GM19467 (cell line): ENCODE measurements at regions not wholly inside any gene's neighbourhood (a gene's known extent, or its start where the extent isn't known, plus 50 kb on each side); places are given as distances from the start of the nearest gene placed in this dataset.

ENCODE experiments used
- ATAC-seq: cut with Tn5 transposase; IDR thresholded peaks from one replicate; pipeline ENCODE4 v1.9.1; 2021; ENCODE audit warnings: mild to moderate bottlenecking, moderate library complexity; ENCODE audit not compliant: unreplicated experiment

DNA sequence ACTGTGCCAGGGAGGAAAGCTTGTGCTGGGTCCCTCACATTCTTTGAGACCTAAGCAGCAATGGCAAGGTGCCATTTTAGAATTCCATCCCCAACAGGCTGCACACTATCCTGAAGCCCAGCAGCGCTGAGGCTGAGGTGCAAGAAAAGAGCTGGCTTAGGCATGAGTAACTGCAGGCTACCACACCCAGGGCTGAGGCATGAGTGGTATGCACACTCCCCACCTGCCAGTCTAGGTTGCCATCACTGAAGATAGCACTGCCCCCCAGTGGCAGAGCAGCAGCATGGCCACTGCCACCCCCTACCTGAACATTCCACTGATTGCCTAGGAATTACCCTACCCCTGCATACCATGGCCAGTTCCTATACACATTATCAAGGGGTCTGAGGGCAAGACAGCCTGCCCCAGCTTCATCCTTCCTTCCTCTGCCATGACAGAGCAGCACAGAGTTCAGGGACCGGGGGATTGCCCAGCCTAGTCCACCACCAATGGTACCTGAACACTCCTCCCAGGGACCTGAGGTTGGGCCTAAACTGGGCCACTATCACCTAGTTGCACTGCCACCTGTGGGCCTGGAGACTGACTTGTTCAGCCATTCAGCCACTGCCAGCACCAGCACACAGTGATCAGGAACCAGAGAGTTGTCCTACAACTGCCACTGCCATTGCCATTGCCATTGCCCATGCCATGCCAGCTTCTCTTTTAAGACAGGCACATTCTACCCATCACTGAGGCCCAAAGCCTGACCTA is 129.8 kb downstream of the SATB1 start:
- peak; percentile 99 for ATAC-seq

DNA sequence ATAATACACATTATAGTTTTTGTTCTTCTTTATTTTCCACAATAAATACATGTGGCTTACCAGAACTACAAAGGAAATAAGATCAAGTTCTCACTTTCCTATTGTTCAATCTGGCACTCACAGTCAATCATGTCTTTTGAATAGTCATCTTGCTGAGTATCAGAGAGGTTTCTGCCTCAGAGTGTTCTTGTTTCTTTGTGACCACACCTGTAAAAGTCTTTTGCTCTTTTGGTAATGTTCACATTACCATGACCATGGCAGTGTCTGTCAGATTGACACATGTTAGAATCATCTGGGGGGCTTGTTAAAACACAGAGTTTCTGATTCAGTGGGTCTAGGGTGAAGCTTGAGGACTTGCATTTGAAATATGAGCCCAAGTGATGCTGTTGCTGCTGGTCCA is 135.0 kb downstream of the SATB1 start:
- ATAC-seq = no peak

DNA sequence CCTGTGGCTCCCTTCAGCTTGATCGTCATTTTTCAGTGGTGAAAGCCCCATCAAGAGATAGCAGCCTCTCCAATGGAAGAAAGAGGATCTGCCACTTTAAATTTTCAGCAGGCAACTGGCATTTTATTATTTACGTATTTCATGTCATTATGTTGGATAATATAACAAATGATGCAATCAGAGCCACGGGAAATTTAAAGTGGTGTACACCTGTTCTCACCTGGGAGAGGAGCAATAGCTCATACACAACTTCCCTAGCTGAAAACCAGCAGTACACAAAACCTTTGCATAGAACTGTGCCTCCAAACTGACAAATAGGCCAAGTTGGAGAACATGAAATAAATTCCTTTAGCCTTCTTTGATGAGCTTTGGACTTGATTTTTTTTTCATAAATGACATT is 136.9 kb downstream of the SATB1 start:
- no peak for ATAC-seq

DNA sequence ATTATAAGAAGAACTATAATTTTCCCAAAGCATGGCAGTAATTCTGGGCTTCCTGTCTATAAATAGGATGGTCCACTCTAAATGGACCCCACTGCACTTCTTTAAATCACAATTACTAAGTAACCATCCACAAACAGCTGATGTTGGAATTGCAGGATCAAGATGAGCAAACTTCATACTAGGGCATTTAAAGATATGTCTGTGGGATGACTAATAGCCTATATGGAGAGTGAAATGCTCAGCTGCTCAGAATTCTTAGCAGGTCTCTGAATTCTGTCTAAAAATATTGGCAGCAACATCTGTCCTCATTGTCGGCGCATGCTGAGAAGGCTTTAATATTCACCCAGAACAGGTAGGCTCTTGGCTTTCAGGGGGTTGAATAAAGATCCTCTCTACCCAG is 140.4 kb downstream of the SATB1 start:
- ATAC-seq = no peak

DNA sequence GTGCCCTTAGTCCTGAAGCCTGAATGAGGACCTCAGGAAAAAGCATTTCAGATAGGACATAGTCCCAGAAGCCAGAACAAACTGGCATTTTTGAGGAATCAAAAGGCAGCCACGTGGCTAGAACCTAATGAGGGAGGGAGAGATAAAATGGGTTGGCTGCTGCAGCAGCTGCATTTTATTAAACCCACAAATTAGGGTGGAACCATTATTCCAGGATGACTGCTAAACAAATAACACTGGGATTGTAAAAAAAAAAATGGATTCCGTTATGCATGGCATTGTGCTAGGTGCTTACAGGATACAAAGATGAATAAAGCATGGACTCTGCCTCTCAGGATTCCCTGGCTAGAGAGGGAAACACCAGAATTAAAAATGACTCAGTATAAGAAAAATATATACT is 141.5 kb downstream of the SATB1 start:
- no peak for ATAC-seq

DNA sequence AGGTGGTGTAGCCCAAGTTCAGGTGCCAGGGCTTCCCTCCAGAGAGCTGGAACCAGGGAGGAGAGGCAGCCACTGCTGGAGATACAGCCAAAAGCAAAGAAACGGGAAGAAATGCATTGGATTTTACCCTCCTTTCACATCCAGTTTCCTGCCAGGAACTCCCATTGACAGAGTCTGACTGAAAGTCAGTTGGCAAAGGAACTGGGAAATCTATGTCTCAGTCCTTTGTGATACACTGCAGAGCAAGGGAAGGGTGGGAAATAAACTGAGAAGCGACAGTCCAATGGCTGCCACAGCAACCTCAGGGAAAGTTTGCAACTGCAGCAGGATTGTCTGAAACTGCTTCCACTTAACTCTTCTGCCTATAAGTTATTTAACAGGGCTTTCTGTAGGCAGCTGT is 142.6 kb downstream of the SATB1 start:
- no peak for ATAC-seq

DNA sequence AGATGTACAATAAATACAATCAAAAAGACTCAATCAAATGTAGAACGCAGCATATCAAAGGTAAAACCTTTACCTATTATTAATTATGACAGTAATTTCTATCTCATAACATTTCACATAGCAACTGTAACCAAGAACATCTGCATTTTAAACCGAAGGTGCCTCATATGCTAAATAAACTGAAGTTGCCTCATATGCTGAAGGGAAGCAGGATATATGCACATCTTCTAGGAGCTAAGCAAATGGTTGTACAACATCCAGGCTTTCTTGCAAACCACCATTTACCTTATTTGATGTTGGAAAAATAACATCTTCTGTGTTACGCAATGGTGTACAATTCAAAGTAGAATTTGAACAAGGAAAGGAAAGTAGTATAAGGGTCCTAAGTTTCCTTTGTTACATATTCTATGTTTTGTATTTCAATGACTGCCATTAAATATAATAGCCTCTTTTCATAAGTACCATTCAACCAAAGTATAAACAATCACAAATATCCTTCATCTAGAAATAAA is 145.9 kb downstream of the SATB1 start:
- no peak for ATAC-seq

DNA sequence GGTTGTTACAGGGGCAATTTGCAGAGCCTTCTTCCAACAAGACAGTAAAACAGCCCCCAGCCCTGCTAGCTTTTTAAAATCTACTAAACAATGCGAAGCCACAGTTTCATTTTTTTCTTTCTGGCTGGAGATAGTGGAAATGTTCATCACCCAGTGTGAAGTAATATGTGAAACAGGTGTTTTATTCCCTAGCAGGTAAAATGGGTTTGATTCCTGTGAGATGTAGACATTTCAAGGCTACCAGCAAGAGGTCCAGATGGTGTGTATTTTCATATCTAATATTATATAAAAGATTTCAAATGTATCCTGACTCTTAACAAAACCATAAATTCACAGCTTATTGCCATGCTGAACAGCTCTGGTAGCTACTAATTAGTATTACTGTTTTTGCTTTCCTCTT is 160.3 kb downstream of the SATB1 start:
- ATAC-seq = no peak

DNA sequence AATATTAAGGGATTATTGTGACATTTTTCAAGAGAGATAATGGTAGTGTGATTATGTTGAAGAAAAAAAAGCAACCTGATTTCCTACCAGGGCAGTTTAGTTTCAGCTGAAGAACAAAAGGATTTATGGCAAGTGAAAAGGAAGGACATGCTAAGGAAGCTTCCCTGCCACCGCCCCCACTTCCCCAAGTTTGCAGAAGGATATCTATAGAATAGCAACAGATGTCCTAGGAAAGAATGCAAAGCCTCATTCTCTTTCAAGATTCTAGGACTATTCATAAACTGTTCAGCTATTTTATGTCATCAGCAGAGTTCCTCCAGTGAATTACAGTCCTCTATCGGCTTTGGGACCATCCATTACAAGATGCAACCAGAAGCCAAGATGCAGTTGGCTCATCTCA is 160.8 kb downstream of the SATB1 start:
- ATAC-seq = no peak

DNA sequence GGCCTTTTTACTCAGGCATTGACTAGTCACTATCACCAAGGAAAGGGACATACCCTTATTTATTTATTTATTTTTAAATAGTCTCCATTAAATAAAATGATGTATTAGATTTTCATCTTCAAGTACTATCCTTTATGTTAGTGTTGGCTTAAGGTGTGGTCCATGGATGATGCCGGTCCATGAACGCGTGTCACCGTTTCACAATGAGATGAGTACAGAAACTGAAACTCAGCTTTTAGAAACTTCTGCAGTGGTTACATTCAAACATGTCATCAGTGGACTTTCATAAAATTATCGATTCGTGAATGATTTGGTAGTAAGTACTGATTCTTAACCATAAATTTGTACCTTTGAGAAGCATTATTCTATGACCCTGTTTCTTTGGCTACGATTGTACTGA is 166.6 kb downstream of the SATB1 start:
- peak; percentile 80 for ATAC-seq

DNA sequence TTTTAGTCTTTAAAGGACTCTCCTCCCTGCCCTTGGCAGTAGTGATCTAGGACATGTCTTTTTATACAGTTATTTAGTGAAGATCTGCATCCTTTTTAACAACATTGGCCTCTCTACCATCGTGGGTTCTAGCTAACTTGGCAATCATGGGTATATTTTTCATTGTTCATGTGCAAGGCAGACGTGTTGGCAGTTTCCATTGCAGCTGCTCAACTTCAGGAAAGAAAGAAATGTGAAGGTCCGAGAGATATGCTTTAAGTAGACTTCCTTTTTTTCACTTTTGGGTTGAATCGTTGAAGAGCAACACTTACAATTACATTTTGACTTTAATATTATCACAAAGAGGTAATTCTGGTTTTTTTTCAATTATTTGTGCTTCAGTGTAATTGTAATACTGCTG is 172.6 kb downstream of the SATB1 start:
- no peak for ATAC-seq

DNA sequence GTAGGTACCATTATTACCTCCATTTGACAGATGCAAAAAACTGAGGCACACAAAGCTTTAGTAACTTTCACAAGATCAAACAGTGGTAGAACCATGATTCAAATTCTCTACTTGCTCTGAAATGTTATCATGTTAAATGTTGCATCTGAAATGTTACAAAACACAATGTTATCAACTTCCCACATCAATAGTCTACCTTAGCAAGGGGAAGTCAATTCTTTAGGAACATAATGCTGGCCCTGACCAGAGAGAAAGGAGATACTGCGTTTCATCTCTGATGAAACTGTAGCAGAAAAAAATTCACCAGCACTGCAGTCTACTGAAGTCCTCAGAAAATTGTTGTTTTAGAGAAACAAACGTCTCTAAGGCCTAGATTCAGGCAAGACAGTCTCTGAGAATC is 174.1 kb downstream of the SATB1 start:
- no peak for ATAC-seq

DNA sequence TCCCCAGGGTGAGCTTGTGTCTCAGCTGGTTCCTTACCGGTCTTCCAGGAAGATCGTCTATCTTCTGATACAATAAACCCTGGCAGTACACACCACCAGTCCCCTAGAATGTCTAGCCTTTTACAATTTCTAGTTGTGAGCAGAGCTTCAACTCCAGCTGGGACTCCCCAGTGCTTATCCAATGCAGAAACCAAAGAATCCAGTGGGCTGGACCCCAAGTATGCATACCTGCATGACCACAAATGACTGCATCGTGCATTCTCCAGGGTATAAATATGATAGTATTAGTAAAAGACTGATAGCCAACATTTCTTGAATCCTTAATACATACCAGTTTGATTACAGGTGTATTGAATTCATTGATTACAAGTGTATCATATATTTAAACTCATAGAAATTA is 176.0 kb downstream of the SATB1 start:
- ATAC-seq = no peak

DNA sequence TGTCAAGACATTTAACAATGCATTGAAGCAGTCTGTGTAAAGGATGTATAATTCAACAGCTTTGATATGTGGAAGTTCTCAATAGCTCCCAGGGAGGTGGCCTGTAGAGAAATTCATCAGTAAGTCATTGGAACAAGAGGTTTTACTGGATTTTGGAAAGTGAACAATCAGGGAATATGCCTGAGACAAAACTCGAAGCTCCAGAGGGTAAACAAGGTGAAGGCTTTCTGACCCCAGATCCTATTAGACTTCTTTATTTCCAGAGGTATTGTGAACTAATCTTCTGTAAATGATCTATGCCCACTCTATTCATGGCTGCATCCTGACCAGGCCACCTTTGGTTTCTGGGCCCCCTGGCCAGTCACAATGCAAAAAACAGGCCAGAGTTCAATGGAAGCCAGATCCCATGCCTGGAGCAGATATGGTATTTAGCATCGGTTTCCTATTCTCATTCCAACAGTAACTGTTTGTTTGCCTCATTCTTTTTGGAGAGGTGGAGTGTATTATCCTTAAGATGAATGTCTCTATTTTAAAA is 177.3 kb downstream of the SATB1 start:
- no peak for ATAC-seq

DNA sequence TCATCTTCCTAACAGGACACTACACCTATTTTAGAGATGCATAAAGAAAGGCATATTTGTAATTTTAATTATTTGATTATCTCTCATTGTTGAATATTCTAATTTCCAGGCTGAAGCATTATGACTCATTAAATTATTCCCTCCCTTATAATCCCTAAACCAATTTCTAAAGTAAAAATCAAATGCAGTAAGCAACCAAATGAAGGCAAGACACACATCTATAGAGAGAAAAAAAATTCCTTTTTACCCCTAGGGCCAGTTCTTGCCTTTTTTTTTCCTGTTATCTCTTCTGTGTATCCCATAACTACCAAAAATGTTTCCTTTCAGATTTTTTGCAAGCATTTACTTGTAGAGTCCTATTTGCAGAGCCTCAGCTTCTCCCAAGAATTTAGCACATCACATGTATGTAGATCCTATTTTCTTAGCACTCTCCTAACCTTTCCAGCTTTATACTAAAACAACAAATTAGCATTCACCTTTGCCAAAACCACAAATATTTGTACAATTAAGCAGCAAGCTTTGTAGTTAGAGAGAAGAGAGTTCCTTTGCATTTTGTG is 177.9 kb downstream of the SATB1 start:
- no peak for ATAC-seq

DNA sequence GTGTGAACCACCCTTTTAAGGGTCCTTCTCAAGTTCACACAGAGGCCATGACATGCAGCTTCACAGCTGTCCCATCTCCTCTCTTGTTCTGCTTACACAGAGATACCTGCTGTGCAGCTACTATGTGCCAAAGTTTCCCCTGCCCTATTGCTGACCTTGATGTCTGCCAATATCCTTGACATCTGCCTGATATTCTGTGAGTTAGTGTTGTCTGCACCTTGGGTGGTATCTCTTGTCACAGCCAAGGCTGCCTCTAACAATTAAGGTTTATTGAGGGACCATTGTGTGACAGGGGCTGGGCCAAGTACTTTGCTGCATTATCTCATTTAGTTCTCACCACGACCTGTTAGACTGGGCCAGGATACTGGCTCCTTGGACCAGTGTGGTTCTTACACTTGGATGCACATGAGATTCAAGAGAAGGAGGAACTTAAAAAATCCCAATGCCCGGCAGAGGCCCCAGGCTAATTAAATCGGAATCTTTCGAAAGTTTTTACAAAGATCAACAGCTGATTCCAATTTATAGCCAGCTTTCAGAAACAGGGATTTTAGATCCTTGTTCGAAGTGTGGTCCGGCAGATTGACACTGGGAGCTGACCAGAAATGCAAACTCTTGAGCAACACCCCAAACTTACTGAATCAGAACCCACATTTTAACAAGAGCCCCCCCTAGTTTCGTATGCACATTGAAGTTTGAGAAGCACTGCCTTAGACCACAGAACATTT is 178.6 kb downstream of the SATB1 start:
- no peak for ATAC-seq

DNA sequence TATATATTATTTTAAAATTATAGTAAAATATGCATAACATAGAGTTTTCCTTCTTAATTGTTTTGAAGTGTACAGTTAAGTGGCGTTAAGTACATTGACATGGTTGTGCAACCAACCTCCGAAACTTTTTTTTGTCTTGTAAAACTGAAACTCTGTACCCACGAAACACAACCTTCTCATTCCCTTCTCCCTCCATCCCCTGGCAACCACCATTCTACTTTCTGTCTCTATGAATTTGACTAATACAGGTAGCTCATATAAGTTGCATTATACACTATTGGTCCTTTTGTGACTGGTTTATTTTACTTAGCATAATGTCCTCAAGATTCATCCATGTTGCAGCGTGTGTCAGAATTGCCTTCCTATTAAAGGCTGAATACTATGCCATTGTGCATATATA is 179.4 kb downstream of the SATB1 start:
- ATAC-seq = no peak

DNA sequence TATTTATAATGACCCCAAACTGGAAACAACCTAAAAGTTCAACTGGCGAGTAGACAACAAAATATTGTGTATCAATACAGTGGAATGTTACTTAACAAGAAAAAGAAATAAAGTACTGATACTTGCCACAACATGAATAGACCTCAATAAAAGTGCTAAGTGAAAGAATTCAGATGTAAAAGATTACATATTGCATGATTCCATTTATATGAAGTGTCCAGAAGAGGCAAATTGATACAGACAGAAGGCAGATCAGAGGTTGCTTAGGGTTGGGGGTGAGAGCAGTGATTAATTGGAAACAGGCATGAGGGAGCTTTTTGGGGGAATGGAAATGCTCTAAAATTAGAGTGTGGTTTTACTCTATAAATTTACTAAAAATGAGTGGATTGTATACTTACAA is 183.3 kb downstream of the SATB1 start:
- ATAC-seq = no peak

DNA sequence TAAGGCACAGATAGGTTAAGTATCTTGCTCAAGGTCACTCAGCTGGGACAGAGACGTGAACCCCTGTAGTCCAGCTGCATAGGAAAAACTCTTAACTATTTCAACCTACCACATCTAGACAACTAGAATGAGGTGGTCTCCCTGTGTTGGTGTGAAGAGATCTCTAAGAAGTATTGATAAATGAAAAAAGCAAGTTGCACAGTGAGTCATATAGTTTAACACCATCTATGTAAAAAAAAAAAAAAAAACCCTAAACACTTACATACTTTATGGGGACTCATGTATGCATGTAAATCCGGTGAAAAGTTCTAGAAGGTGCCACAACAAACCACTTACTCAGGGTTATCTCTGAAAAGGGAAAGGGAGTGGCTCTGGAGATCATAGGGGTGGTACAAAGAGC is 185.5 kb downstream of the SATB1 start:
- ATAC-seq = no peak

DNA sequence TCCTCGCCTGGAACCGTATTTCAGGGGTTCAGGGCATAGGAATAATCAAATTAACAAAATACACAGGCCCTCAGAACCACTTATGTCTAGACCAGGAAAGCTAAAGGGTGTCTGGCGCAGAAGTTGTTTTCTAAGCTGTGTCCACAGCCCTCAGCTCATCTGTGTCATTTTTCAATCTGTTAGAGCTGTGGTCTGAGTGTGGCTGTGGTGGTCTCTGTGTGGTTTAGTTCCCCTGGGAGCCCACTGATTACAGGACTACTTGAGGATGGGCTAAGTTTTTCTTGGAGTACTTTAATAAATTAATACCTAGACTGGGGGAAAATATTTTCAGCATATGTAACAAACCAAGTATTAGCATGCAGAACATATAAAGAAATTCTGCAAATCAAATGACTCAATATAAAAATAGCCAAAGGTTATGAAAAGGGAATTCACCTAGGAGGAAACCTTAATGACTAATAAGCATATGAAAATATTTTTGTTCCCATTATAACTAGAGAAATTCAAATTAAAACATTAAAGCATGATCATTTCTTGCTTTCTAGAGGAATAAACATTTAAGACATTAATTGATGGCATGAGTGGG is 186.3 kb downstream of the SATB1 start:
- ATAC-seq = no peak

DNA sequence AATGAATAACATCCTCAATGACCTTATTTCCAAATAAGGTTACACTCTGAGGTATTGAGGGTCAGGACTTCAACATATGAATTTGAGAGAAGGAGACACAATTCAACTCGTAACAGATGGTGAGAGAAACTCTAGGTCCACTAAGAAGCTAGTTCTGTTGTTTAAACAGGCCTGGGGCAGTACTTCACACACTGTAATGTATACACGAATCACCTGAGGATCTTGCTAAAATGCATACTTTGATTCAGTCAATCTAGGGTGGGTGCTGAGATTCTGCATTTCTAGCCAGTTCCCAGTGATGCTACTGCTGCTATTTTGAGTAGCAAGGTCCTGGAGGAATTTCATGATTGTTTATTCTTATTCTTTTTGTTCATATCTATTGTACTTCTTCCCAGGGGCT is 186.8 kb downstream of the SATB1 start:
- no peak for ATAC-seq
